ENCODE measurements at regions not wholly inside any gene's neighbourhood (a gene's known extent, or its start where the extent isn't known, plus 50 kb on each side); places are given as distances from the start of the nearest gene placed in this dataset.

DNA sequence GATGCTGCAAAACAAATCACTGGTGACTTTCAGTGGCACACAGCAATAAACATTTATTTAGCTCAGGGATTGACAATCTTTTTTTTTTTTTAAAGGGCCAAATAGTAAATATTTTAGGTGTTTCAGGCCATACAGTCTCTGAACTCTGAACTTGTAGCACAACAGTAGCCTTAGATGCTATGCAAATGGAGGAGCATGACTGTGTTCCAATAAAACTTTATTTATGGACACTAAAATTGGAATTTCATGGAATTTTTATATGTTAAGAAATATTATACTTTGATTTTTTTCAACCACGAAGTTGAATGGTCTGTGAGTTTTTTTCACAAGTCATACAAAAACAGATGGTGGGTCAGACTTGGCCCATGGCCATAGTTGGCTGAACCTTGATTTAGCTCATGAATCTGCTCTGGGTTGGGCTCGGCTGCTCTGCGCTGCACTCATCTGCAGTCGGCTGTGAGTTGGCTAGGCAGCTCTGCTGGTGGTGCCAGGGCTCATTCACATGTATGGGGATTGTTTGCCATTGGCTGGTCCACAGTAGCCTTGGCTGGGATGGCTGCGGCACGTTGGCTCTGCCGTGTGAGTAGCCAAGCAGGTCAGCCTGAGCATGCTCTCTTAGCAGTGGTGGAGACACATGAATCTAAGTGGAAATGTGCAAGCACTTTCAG is 231.7 kb upstream of the PGRMC2 start:
- TF ChIP-seq CTCF (conservative IDR thresholded peaks at IDR 0.05; ENCODE audit: low read length), result no peak
- no peak for TF ChIP-seq EZH2phosphoT487 (IDR thresholded peaks at IDR 0.05; ENCODE audit: borderline replicate concordance)
